Fibroblast of skin of right biceps (primary cell): ENCODE measurements at regions not wholly inside any gene's neighbourhood (a gene's known extent, or its start where the extent isn't known, plus 50 kb on each side); places are given as distances from the start of the nearest gene placed in this dataset.
A peak's percentile ranks its signal among the peaks of the same experiment; 100 is the strongest.

Experiments
- DNase-seq: peaks from one replicate; pipeline ENCODE4 v3.0.0-alpha.2; 2013

GRCh38 chr12:74817499-74817898 lies 279.9 kb downstream of the ATXN7L3B start:
- no peak for DNase-seq

- no peak for DNase-seq
Observed at GRCh38 chr12:74818412-74818811, 280.8 kb downstream of the ATXN7L3B start.

DNA sequence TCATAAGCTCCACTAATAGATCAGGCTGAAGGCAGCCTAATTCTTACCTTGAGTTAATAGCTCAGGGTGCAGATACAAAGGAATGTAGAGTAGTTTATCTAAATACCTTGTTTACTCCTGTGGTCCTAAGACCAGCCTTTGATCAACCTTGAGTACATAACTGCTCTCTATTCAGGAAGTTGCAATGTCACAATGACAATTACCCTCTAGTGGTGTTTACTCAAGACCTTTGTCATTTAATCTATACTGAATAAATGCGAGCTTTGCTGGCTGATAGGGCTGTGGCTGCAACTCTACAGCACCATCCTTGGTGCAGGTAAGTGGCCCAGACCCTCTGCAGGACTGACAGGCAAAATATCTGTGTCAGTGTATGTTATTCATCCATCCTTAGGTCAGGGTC lies 282.7 kb downstream of the ATXN7L3B start:
- DNase-seq: no peak

DNA sequence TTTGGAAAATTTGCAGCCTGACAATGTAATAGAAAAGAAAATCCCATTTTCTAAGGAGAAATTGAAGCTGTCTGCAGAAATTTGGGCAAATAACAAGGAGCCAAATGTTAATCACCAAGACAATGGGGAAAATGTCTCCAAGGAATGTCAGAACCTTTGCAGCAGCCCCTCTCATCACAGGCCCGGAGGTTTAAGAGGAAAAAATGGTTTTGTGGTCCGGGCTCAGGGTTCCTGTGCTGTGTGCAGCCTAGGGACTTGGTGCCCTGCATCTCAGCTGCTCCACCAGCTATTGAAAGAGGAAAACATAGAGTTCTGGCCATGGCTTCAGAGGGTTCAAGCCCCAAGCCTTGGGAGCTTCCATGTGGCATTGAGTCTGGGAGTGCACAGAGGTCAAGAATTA lies 298.9 kb downstream of the ATXN7L3B start:
- DNase-seq: no peak

DNA sequence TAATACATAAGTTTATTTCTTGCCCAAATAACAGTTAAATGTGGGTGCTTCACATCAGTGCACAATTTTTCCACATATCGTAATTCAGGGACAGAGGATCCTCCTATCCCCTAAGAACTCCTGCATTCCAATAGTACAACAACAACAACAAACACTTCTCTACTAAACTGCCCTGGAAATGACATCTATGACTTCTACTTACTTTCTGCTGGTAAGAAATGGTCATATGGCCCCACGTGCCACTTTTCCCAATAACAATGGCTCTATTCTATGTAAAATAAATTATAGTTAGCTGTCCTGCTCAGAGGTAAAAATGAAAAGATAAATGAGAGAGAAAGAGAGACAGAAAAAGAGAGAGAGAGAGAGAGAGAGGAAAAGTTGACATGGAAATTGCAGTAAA lies 308.5 kb downstream of the ATXN7L3B start:
- no peak for DNase-seq

DNA sequence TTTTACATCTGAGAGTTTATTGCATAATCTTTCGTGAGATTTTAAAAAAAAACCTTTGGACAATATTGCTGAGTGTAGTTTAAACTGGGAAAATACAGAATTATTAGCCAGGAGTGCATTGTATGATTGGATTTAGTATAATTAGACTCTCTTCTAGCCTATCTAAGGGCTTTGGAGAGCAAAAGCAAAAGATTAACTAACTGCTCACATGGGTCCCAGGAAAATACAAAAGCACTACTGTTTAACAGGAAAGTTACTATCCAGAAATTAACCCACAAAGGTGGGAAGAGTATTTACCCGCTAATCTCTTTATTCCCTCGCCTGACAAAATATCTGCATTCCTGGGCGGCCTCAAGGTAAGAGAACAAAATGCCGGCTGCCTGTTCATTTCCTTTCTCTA lies 309.5 kb downstream of the ATXN7L3B start:
- no peak for DNase-seq

- no peak for DNase-seq
Observed at GRCh38 chr12:74848006-74848405, 310.4 kb downstream of the ATXN7L3B start.

- DNase-seq: no peak
Observed at GRCh38 chr12:74849801-74850200, 312.2 kb downstream of the ATXN7L3B start.

DNA sequence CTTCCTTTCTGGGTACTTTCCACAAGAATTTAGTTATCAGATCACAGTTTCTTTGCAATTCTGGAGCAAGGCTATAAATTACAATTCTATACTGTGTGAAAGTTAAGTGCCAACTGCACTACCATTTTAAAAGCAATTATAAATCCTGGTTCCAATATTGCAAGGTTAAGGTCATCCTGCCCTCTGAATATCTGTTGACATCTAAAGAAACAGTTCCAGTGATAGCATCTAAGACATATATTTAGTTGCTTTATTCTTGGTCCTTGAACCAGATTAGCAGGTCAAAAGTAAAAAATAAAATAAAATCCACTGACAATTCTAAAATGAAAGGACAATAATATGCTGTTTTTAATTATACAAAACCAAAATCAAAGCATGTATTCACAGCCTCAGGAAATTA lies 334.2 kb downstream of the ATXN7L3B start:
- DNase-seq: no peak

DNA sequence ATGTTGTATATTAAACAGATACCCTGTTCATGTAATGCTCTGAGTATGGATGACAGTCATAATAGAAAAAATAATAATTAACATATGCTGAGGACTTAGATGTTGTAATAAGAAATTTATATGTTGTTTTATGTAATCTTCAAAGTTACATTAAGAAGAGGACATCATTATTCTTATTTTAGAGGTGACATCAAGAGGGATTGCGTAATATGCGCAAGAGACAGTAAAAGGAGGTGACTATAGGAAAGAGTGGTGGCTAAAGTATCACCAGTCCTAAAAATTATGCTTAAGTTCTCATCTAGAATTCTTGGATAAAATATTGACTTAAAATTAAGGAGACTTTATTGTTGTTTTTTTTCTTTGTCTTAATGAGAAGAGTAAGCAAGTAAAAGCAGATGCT lies 323.9 kb downstream of the KCNC2 start:
- DNase-seq: no peak

DNA sequence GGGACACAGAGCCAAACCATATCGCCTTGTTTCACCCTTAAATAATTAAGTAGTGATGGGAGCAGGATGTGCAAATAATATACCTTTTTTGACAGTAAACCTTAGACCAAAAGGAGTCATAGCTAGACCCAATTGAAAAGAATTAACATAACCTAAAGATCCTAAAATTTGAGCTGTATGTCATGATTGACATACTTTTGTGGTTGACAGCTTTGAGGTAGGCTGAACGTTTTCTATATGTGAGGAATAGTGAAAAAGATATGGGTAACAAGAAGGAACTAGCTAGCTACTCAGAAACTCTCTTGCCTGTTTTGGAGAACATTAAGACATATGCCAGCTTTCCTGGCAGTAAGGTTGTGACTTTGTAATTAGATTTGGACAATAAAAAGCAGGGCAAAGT lies 320.6 kb downstream of the KCNC2 start:
- DNase-seq: no peak

DNA sequence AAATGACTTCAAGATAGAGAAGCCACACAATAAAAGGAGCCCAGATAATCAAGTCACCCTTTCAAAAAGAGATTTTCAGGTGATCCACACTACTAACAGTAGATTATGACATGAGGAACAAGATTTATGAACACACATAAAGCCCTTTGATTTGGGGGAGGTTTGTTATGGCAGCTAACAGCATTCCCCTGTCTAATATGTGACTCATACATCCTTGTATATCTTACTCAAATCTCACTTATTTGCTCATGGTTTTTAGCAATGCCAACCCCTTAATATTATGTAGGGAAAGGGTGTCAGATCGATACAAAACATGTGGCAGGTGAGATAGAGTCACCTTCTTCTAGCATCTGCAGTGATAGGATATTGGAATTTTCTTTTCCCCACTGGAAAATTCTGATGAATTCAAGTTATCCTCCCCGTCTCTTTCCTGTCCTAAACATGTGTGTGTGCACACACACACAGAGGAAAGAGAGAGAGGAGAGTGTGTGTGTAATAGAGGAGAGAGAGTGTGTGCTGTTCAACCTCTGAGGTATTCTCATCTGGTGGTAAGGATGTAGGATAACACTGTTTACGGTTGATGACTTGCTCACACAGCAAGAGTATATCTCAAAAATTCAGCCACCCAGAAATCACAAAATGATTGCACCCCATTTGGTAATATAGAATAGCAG lies 319.9 kb downstream of the KCNC2 start:
- DNase-seq: peak; percentile 69

DNA sequence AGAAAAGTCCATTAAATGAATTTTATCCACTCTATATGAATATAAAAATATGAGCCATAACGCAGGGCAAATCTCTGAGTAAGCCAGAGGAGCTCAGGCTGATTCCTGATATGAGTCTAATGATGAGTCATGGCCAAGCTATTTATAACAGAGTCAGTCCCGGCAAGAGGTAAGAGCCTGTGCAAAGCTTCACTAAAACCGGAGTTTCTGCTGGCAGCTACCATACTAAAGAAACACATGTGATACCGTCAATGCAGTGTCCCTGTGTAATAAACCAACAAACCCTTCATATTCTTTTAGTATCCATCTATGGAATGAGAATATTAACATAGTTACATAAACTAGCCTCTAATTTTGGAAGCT lies 319.4 kb downstream of the KCNC2 start:
- DNase-seq: peak; percentile 91

DNA sequence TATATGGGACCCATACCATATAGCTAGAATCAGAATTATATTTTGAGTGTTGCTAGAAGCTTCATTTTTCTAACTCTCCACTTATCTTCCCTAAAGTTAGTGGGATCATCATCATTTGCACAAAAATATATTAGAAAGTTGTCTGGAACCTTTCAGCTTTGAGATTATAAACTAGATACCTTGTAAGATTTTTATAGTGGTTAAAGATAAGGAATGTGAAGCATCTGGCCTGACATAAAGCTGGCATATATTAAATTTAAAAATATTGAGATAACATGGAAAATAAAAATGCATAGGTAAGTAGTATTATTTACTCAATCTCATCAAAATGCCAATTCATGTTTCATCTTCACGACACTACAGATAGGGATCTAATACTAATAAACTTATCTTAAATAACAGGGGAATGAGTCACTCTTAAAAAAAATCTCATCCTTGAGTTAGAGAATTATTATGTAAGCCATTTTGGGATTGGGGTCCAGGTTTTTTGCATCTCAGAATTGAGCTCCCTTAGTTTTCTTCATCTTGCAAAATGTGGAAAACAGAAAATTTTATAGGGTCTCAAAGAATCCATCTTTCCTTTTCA lies 318.5 kb downstream of the KCNC2 start:
- DNase-seq: peak; percentile 1

DNA sequence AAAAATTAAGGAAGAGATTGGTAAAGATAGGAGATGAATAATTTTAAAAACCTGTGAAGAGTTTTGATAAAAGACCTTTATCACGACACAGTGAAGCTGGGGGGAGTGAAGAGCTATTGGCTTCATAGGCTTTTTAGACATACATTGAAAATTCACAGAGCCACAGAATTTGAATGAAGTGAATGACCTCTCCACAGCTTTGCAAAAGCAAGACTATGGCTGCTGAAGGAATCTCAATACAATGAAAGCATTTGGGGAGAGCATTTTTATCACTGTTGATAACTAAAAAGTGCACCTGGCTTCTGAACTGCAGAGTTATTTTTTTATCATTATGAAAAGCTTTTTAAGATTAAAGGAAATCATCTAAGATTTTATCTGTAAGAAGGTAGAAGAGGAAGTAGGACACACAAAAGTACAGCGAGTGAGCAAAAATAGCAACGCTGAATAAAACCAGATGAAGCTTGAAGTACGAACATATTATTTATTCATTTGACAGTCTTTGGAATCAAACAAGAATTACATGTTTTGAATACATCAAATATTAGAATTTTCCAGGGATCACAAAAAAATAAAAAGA lies 317.5 kb downstream of the KCNC2 start:
- DNase-seq: no peak

DNA sequence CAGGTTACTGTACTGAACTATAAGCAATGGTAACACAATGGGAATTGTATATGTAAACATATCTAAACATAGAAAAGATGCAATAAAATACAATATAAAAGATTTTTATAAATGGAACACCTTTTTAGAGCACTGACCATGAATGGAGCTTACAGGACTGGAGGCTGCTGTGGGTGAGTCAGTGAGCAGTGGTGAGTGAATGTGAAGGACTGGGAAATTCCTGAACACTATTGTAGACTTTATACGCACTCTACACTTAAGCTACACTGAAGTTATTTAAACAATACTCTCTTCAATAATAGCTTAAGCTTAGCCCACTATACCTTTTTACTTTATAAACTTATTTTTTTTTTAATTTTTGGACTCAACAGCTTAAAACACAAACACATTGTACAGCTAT lies 313.5 kb downstream of the KCNC2 start:
- peak; percentile 2 for DNase-seq

GRCh38 chr12:74897425-74898211 lies 312.0 kb downstream of the KCNC2 start:
- no peak for DNase-seq

DNA sequence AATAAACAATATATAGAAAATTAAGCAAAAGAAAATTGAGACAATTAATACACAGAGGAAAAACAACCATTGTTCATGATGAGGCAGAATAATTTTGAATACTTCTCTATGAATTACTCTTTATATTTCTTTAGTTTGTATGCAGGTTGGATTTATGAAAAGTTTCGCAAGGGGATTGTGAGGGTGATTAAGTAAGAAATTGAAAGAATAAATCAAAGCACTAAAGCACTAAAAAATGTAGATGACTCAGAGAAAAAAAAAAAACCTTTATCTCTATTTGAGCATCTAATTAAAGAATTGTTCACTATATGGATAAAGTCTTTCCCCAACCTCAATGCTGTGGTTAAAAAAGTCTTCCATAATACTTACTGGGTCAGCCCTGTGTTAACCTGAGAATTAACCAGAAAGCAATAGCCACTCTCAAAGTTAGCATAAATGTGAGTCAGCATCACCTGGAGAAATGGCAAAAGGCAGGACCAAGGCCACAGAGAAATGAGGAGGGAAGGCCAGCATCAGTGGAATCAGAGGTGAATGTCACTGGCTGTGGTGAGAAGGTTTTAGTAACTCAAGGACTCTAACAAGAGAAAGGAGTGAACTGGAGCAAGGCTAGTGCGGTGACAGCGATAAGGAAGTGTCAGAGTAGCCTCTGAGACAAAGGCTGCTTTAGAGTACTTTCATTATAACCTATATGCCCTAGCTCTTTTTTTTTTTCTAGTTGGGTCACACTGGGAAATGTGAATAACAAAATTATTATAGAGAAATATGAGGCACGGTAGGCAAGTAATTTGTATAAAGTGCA lies 310.4 kb downstream of the KCNC2 start:
- DNase-seq: peak; percentile 23

DNA sequence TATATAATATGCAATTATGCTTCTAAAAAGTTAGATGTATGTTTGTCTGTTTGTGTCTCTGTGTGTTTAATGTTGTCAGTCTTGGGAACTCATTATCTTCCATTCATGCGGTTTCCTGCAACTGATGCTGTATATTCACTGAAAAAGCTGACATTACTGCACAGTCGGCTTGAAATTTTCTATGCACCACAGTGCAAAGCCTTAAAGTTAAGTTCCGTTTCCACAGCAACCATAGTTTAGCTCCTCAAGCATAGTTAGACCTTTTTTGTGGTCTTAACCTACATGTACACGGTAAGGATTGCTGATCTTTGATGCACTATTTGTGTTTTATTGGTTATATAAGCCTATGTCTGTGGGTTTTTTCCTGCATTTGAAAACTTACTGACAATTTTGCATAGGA lies 309.4 kb downstream of the KCNC2 start:
- no peak for DNase-seq

GRCh38 chr12:74903522-74903921 lies 306.1 kb downstream of the KCNC2 start:
- peak; percentile 3 for DNase-seq

GRCh38 chr12:74906224-74906623 lies 303.4 kb downstream of the KCNC2 start:
- peak; percentile 4 for DNase-seq

DNA sequence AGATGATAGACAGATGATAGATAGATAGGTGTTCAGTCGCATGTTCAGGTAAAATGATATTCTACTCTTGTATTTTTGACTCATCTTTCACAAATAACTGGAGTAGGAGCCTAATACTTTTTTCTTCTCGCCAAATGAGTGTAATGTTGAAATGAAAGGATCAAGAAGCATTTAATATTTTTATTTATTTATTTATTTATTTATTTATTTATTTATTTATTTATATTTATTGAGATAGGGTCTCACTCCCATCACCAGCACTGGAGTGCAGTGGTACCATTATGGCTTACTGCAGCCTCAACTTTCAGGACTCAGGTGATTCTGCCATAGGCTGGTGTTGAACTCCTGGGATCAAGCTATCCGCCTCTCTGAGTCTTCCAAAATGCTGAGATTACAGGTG lies 298.8 kb downstream of the KCNC2 start:
- DNase-seq: no peak

DNA sequence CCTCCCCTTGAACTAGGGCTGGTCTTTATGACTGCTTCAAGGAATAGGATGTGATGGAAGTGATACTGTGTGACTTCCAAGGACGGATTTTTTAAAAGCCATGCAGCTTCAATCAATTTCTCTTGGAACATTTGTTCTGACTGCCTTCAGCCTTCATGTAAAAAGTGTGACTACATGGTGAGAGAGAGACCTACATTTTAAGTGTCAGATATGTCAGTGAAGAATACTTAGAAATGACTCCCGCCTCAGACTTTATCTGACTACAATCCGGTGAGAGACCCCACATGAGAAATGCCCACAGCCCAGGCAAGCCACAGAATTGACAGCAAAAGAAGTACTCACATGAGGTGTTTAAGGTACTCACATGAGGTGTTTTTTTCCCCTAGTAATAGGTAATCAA lies 295.3 kb downstream of the KCNC2 start:
- DNase-seq: no peak
